CD14-positive monocyte (primary cell): ENCODE measurements at regions not wholly inside any gene's neighbourhood (a gene's known extent, or its start where the extent isn't known, plus 50 kb on each side); places are given as distances from the start of the nearest gene placed in this dataset.

Experiments used
- DNase-seq, 3 donors: peaks; one replicate each; pipeline ENCODE4 v3.0.0-alpha.2; 2011 to 2022
- H2AFZ ChIP-seq: 2 replicates; pipeline ENCODE4 v1.6.0; 2012; ENCODE audit warnings: mild to moderate bottlenecking, low read depth, low read length, inconsistent platforms; ENCODE audit not compliant: insufficient read depth, poor library complexity, severe bottlenecking
- H3K27ac ChIP-seq, 2 donors: 1 replicate in 1 of 2; 2 replicates in 1 of 2; pipeline ENCODE4 v1.5.1; 2012 to 2013; ENCODE audit warnings: low read length in 2 of 2, control low read depth in 1 of 2, inconsistent platforms in 1 of 2, low read depth in 1 of 2, mild to moderate bottlenecking in 1 of 2
- H3K27me3 ChIP-seq, 2 donors: one replicate each; pipeline versions ENCODE4 v1.6.0 to v1.6.1; 2011 to 2013; ENCODE audit warnings: low read length in 2 of 2; ENCODE audit not compliant: control insufficient read depth in 2 of 2, insufficient read depth in 2 of 2
- H3K36me3 ChIP-seq, 2 donors: replicated peaks in 1 of 2; 1 replicate in 1 of 2; 2 replicates in 1 of 2; pipeline versions ENCODE4 v1.5.1 to v1.6.1; 2012 to 2013; ENCODE audit warnings: low read length in 2 of 2, control low read depth in 1 of 2, inconsistent platforms in 1 of 2, mild to moderate bottlenecking in 1 of 2; ENCODE audit not compliant: insufficient read depth in 2 of 2, control insufficient read depth in 1 of 2
- H3K4me1 ChIP-seq, 2 donors: 1 replicate in 1 of 2; 2 replicates in 1 of 2; pipeline versions ENCODE4 v1.5.1 to v1.6.1; 2012 to 2013; ENCODE audit warnings: low read length in 2 of 2, control low read depth in 1 of 2, inconsistent platforms in 1 of 2, mild to moderate bottlenecking in 1 of 2, moderate library complexity in 1 of 2; ENCODE audit not compliant: insufficient read depth in 2 of 2, control insufficient read depth in 1 of 2
- H3K4me2 ChIP-seq: replicated peaks from 2 replicates; pipeline ENCODE3; 2012; ENCODE audit warnings: low read length, moderate library complexity, mild to moderate bottlenecking; ENCODE audit not compliant: poor library complexity, severe bottlenecking; ENCODE audit errors: extremely low read depth
- H3K4me3 ChIP-seq, 3 experiments: fragments of 200-600 bp in 1 of 3; sonication (generic) in 1 of 3; replicated peaks in 1 of 3; 1 replicate in 2 of 3; 2 replicates in 1 of 3; pipeline ENCODE4 v1.5.1; 2011 to 2013; ENCODE audit warnings: low read length in 3 of 3, mild to moderate bottlenecking in 3 of 3, control low read depth in 2 of 3, low read depth in 2 of 3, inconsistent platforms in 1 of 3, moderate library complexity in 1 of 3
- H3K79me2 ChIP-seq: 2 replicates; pipeline ENCODE4 v1.6.0; 2012; ENCODE audit warnings: mild to moderate bottlenecking, control low read depth, inconsistent platforms, low read length, moderate library complexity; ENCODE audit not compliant: insufficient read depth
- H3K9ac ChIP-seq: 2 replicates; pipeline ENCODE4 v1.6.0; 2017; ENCODE audit warnings: low read length, mild to moderate bottlenecking; ENCODE audit not compliant: insufficient read depth, poor library complexity, severe bottlenecking
- H3K9me3 ChIP-seq, 2 donors: replicated peaks in 1 of 2; 1 replicate in 1 of 2; 2 replicates in 1 of 2; pipeline versions ENCODE4 v1.5.1 to v1.6.1; 2012 to 2013; ENCODE audit warnings: low read length in 2 of 2, control low read depth in 1 of 2; ENCODE audit not compliant: control insufficient read depth in 1 of 2, insufficient read depth in 1 of 2
- H4K20me1 ChIP-seq: 2 replicates; pipeline ENCODE4 v1.6.0; 2012; ENCODE audit warnings: mild to moderate bottlenecking, low read length, control low read depth, moderate library complexity; ENCODE audit not compliant: insufficient read depth
- H3K27ac Mint-ChIP-seq, 7 donors: one replicate each; pipeline ENCODE4 v1.8.0; 2020; ENCODE audit warnings: mild to moderate bottlenecking in 7 of 7, mixed read lengths in 7 of 7, moderate library complexity in 6 of 7, inconsistent platforms in 2 of 7
- H3K27me3 Mint-ChIP-seq, 3 donors: one replicate each; pipeline ENCODE4 v1.8.0; 2021 to 2022; ENCODE audit warnings: low read depth in 3 of 3, mild to moderate bottlenecking in 3 of 3, mixed read lengths in 3 of 3, moderate library complexity in 3 of 3, inconsistent platforms in 1 of 3
- H3K36me3 Mint-ChIP-seq, 2 donors: one replicate each; pipeline ENCODE4 v1.8.0; 2020; ENCODE audit warnings: mixed read lengths in 2 of 2, inconsistent platforms in 1 of 2, mild to moderate bottlenecking in 1 of 2
- H3K4me1 Mint-ChIP-seq: one replicate; pipeline ENCODE4 v1.8.0; 2020; ENCODE audit warnings: mild to moderate bottlenecking, mixed read lengths
- H3K4me3 Mint-ChIP-seq, 2 donors: one replicate each; pipeline ENCODE4 v1.8.0; 2020; ENCODE audit warnings: mild to moderate bottlenecking in 2 of 2, mixed read lengths in 2 of 2, moderate library complexity in 1 of 2
- H3K9me3 Mint-ChIP-seq, 7 donors: one replicate each; pipeline ENCODE4 v1.8.0; 2020 to 2022; ENCODE audit warnings: mixed read lengths in 7 of 7, mild to moderate bottlenecking in 6 of 7, moderate library complexity in 6 of 7, inconsistent platforms in 2 of 7
- CTCF ChIP-seq: fragments of 200-600 bp; IDR thresholded peaks from one replicate; pipeline ENCODE4 v1.8.0; 2022; ENCODE audit warnings: antibody characterized with exemption, mild to moderate bottlenecking
- WGBS: methylation state at CpG from one replicate; pipeline ENCODE4 v1.1.5; 2013; ENCODE audit warnings: missing lambda C conversion rate; ENCODE audit not compliant: insufficient coverage; 5-methylcytosine and 5-hydroxymethylcytosine counted together
- intact Hi-C, 2 donors: fragments of 100-400 bp; cut with micrococcal nuclease; formaldehyde crosslinking; loops; one replicate each; pipeline versions ENCODE4 v1.15.0 to v1.15.1; 2023

GRCh38 chrX:125577479-125577878 lies 257.8 kb downstream of the TEX13C start:
- Mint-ChIP-seq H3K4me1 (no peaks in the 10 kb centered on the region), H3K4me3 (no peak overlapping the region), H3K36me3 (no peaks in the 10 kb centered on the region), H3K27ac (no peak overlapping the region), H3K9me3 (peaks cover 0 to 6% (median 0%) of the 10 kb centered on the region in 7 donors), H3K27me3 (peaks cover 0 to 2% (median 0%) of the 10 kb centered on the region in 3 donors)
- H3K9ac ChIP-seq, result no peak overlapping the region
- no peak for DNase-seq
- H3K4me1 ChIP-seq, result no peaks in the 10 kb centered on the region
- no peak overlapping the region for H2AFZ ChIP-seq
- no CpG with 5 or more reads among the region's 1 CpG for WGBS
- peaks cover 0 to 4% of the 10 kb centered on the region in 2 donors for H3K9me3 ChIP-seq
- H3K79me2 ChIP-seq, result no peaks in the 10 kb centered on the region
- intact Hi-C loops, result no loop called here
- H3K27ac ChIP-seq, result no peak overlapping the region
- H3K4me3 ChIP-seq, result no peak overlapping the region
- no peaks in the 10 kb centered on the region for H3K27me3 ChIP-seq
- H3K36me3 ChIP-seq, result no peaks in the 10 kb centered on the region
- no peak for TF ChIP-seq CTCF
- no peaks in the 10 kb centered on the region for H4K20me1 ChIP-seq
- H3K4me2 ChIP-seq, result no peak overlapping the region

DNA sequence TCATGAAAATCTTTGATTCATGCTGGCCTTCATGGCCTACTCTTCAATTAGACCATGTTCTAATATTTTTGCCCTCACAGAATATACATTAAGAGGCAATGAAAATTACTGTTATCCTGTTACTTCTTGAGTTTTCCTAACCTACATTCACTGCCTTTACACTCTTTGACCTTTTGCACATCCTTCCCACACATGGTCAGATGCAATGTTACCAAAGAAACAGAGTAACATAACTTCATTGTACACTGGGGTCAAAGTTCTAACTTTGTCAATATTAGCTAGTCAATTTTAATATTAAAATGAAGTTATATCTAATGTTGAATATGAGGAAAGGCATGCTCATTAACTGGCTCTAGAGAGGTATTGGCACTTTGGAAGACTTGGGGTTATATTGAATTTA lies 284.8 kb downstream of the TEX13C start:
- no peaks in the 10 kb centered on the region for H3K4me1 Mint-ChIP-seq
- no peak overlapping the region for H3K27ac Mint-ChIP-seq
- H3K4me3 Mint-ChIP-seq, result no peak overlapping the region
- H3K4me1 ChIP-seq, result no peaks in the 10 kb centered on the region
- no peak overlapping the region for H2AFZ ChIP-seq
- no peaks in the 10 kb centered on the region for H3K36me3 ChIP-seq
- intact Hi-C loops, result no loop called here
- TF ChIP-seq CTCF, result no peak
- no peaks in the 10 kb centered on the region for H3K27me3 ChIP-seq
- no peaks in the 10 kb centered on the region for H3K27me3 Mint-ChIP-seq
- H3K79me2 ChIP-seq, result no peaks in the 10 kb centered on the region
- H4K20me1 ChIP-seq, result no peaks in the 10 kb centered on the region
- DNase-seq, result no peak
- no peak overlapping the region for H3K4me3 ChIP-seq
- no peak overlapping the region for H3K27ac ChIP-seq
- H3K9me3 ChIP-seq, result peaks cover 0 to 5% of the 10 kb centered on the region in 2 donors
- H3K4me2 ChIP-seq, result no peak overlapping the region
- peaks cover 0 to 5% (median 2%) of the 10 kb centered on the region in 7 donors for H3K9me3 Mint-ChIP-seq
- H3K36me3 Mint-ChIP-seq, result no peaks in the 10 kb centered on the region
- H3K9ac ChIP-seq, result no peak overlapping the region
